ENCODE measurements at regions not wholly inside any gene's neighbourhood (a gene's known extent, or its start where the extent isn't known, plus 50 kb on each side); places are given as distances from the start of the nearest gene placed in this dataset.

DNA sequence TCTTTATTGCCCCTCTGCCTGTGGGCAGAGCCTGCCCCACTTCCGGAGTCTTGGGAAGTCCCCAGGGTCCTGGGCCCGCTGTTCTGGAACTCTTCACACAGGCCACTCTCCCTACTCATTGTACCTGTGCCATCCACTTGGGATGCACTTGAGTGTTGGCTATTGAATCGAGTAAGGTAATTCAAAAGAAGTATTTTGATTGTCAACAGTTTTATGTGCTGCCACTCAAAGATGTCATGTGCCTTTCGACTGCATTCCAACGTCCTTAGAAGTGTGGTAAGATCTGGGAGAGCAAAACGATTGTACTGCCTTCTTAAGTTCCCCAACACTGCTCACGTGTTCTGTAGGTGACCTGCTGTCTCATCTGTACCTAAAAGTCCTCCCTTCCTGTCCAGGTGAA lies 77.0 kb upstream of the SMIM21 start:
- no peaks in the 10 kb centered on the region for H3K9me3 ChIP-seq
- DNase-seq (peak in 3 of 4 donors; percentile 13 to 47 (median 45)), ATAC-seq (peak; percentile 92)
- TF ChIP-seq, protein P1, sequence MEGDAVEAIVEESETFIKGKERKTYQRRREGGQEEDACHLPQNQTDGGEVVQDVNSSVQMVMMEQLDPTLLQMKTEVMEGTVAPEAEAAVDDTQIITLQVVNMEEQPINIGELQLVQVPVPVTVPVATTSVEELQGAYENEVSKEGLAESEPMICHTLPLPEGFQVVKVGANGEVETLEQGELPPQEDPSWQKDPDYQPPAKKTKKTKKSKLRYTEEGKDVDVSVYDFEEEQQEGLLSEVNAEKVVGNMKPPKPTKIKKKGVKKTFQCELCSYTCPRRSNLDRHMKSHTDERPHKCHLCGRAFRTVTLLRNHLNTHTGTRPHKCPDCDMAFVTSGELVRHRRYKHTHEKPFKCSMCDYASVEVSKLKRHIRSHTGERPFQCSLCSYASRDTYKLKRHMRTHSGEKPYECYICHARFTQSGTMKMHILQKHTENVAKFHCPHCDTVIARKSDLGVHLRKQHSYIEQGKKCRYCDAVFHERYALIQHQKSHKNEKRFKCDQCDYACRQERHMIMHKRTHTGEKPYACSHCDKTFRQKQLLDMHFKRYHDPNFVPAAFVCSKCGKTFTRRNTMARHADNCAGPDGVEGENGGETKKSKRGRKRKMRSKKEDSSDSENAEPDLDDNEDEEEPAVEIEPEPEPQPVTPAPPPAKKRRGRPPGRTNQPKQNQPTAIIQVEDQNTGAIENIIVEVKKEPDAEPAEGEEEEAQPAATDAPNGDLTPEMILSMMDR (IDR thresholded peaks at IDR 0.05) = no peak
- no peaks in the 10 kb centered on the region for H3K27me3 ChIP-seq
- H3K4me3 ChIP-seq = no peak overlapping the region
- no peak overlapping the region for H3K27ac ChIP-seq
- intact Hi-C loops (cut with DNase I) = no loop called here
- no peaks in the 10 kb centered on the region for H3K4me1 ChIP-seq
- no peaks in the 10 kb centered on the region for H3K36me3 ChIP-seq

GRCh38 chr18:75503615-75504014 lies 76.1 kb upstream of the SMIM21 start:
- H3K27ac ChIP-seq = no peak overlapping the region
- no peaks in the 10 kb centered on the region for H3K36me3 ChIP-seq
- no peaks in the 10 kb centered on the region for H3K9me3 ChIP-seq
- H3K4me3 ChIP-seq = no peak overlapping the region
- TF ChIP-seq, protein P1 (IDR thresholded peaks at IDR 0.05) = no peak
- ATAC-seq (no peak), DNase-seq (no peak)
- peaks cover 0 to 2% of the 10 kb centered on the region in 2 donors for H3K27me3 ChIP-seq
- intact Hi-C loops (cut with DNase I) = no loop called here
- no peaks in the 10 kb centered on the region for H3K4me1 ChIP-seq

DNA sequence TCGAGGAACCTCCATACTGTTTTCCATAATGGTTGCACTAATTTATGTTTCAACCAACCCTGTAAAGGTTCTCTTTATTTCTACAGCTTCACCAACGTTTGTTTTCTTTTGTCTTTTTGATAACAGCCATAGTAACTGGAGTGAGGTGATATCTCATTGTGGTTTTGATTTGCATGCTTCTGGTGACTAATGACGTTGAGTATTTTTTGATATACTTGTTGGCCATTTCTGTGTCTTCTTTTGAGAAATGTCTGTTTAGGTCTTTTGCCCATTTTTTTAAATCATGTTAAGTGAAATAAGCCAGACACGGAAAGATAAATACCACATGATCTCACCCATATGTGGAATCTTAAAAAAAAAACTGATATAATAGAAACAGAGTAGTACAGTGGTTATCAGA lies 74.8 kb upstream of the SMIM21 start:
- Histone ChIP-seq H3K36me3 (no peaks in the 10 kb centered on the region), H3K4me3 (no peak overlapping the region), H3K9me3 (no peaks in the 10 kb centered on the region), H3K4me1 (no peaks in the 10 kb centered on the region), H3K27ac (no peak overlapping the region), H3K27me3 (peaks cover 0 to 7% of the 10 kb centered on the region in 2 donors)
- TF ChIP-seq, protein P1 (IDR thresholded peaks at IDR 0.05) = no peak
- ATAC-seq (no peak), DNase-seq (no peak)
- intact Hi-C loops (cut with DNase I) = no loop called here

DNA sequence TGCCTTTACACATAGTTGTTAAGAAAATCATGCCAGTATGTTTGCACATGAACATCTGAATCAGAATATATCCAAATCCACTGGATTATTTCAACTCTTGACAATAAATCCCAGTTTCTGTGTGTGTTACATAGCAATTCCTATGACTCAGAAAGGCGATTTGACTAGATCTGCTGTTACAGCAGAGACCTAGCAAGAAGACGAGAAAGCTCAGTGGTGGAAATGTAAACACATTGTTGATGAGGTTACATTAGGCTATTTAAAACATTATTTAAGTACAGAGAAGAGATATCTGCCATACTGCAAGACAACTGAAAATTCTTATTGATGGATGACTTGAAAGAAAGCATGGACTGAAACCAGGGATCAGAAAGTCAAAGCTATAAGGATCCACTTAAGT lies 73.0 kb upstream of the SMIM21 start:
- no peaks in the 10 kb centered on the region for H3K9me3 ChIP-seq
- H3K4me3 ChIP-seq = no peak overlapping the region
- intact Hi-C loops (cut with DNase I) = no loop called here
- no peaks in the 10 kb centered on the region for H3K36me3 ChIP-seq
- peak in 1 of 4 donors; percentile 15 for DNase-seq
- TF ChIP-seq, protein P1 (IDR thresholded peaks at IDR 0.05) = no peak
- peaks cover 0 to 13% of the 10 kb centered on the region in 2 donors for H3K27me3 ChIP-seq
- no peak overlapping the region for H3K27ac ChIP-seq
- no peaks in the 10 kb centered on the region for H3K4me1 ChIP-seq
- no peak for ATAC-seq

DNA sequence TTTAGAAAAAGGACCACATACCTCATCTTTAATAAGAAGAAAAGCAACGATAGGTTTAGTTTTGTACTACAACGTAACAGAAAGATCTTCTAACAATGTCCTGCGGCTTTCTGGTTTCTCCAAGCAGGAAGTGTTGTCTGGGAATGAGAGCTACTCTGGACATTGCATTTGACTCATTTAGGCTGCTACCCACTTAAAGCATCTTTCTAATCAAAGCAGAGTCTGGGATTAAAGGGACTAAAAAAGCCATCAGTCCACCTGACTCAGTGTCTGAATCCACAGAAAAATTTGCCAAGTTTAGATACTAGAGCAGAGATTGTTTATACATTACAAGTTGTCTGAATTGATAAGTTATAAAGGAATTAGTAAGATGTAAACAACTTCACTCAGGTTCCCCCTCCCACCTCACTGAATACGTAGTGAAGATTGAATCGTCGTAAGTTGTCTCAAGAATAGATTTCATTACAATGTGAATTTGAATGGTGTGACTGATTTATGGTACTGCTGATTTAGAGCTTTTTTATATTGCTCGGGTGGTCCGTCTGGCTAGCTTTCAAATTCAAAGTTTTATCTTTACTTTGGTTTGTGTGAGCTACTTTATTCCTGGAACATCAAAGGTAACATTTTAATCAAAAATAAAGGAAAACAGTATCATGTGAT lies 70.2 kb upstream of the SMIM21 start:
- TF ChIP-seq, protein P1 (IDR thresholded peaks at IDR 0.05) = no peak
- Histone ChIP-seq H3K4me3 (no peak overlapping the region), H3K4me1 (peaks cover 0 to 3% of the 10 kb centered on the region in 2 donors), H3K27ac (no peak overlapping the region), H3K9me3 (no peaks in the 10 kb centered on the region), H3K27me3 (peaks cover 0 to 22% of the 10 kb centered on the region in 2 donors), H3K36me3 (no peaks in the 10 kb centered on the region)
- intact Hi-C loops (cut with DNase I) = no loop called here
- ATAC-seq (no peak), DNase-seq (no peak)
